ENCODE measurements at regions not wholly inside any gene's neighbourhood (a gene's known extent, or its start where the extent isn't known, plus 50 kb on each side); places are given as distances from the start of the nearest gene placed in this dataset.

- intact Hi-C loops (cut with DNase I) = no loop called here
- TF ChIP-seq, protein P1, sequence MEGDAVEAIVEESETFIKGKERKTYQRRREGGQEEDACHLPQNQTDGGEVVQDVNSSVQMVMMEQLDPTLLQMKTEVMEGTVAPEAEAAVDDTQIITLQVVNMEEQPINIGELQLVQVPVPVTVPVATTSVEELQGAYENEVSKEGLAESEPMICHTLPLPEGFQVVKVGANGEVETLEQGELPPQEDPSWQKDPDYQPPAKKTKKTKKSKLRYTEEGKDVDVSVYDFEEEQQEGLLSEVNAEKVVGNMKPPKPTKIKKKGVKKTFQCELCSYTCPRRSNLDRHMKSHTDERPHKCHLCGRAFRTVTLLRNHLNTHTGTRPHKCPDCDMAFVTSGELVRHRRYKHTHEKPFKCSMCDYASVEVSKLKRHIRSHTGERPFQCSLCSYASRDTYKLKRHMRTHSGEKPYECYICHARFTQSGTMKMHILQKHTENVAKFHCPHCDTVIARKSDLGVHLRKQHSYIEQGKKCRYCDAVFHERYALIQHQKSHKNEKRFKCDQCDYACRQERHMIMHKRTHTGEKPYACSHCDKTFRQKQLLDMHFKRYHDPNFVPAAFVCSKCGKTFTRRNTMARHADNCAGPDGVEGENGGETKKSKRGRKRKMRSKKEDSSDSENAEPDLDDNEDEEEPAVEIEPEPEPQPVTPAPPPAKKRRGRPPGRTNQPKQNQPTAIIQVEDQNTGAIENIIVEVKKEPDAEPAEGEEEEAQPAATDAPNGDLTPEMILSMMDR (IDR thresholded peaks at IDR 0.05) = no peak
- TF ChIP-seq EP300 (IDR thresholded peaks at IDR 0.05) (no peak), POLR2AphosphoS5 (IDR thresholded peaks at IDR 0.05) (peak in 2 of 4 donors; percentile 25 to 29), POLR2A (IDR thresholded peaks at IDR 0.05) (no peak)
- H3K4me3 ChIP-seq = peak overlapping the region in 2 of 4 donors; percentile 9 to 10
- peaks cover 0 to 4% (median 0%) of the 10 kb centered on the region in 4 donors for H3K4me1 ChIP-seq
- 19 to 56% methylated on average over 28 of the region's 28 CpGs for WGBS, 2 donors
- H3K27ac ChIP-seq = peak overlapping the region; percentile 10 to 51 (median 29)
- no peaks in the 10 kb centered on the region for H3K36me3 ChIP-seq
- DNase-seq = peak; percentile 90
- H3K9me3 ChIP-seq = no peaks in the 10 kb centered on the region
- no peaks in the 10 kb centered on the region for H3K27me3 ChIP-seq
These were observed 230.4 kb upstream of the AGAP1 start for GRCh38 chr2:235263205-235264120.

- peak overlapping the region in 3 of 4 donors; percentile 10 to 51 (median 26) for H3K27ac ChIP-seq
- intact Hi-C loops (cut with DNase I) = no loop called here
- H3K4me1 ChIP-seq = peaks cover 0 to 4% (median 0%) of the 10 kb centered on the region in 4 donors
- DNase-seq = no peak
- H3K36me3 ChIP-seq = no peaks in the 10 kb centered on the region
- TF ChIP-seq EP300 (IDR thresholded peaks at IDR 0.05) (no peak), POLR2A (IDR thresholded peaks at IDR 0.05) (no peak), POLR2AphosphoS5 (IDR thresholded peaks at IDR 0.05) (no peak)
- TF ChIP-seq, protein P1 (IDR thresholded peaks at IDR 0.05) = no peak
- no peaks in the 10 kb centered on the region for H3K9me3 ChIP-seq
- H3K4me3 ChIP-seq = peak overlapping the region in 2 of 4 donors; percentile 9 to 10
- WGBS, 2 donors = 20 to 73% methylated on average over 1 of the region's 1 CpG
- H3K27me3 ChIP-seq = no peaks in the 10 kb centered on the region
These were observed 229.7 kb upstream of the AGAP1 start for GRCh38 chr2:235264121-235264493.

GRCh38 chr2:235264512-235264911, 229.3 kb upstream of the AGAP1 start:
- TF ChIP-seq POLR2AphosphoS5 (IDR thresholded peaks at IDR 0.05) (no peak), POLR2A (IDR thresholded peaks at IDR 0.05) (no peak), EP300 (IDR thresholded peaks at IDR 0.05) (no peak)
- no peak overlapping the region for H3K4me3 ChIP-seq
- intact Hi-C loops (cut with DNase I) = no loop called here
- H3K36me3 ChIP-seq = no peaks in the 10 kb centered on the region
- no peak overlapping the region for H3K27ac ChIP-seq
- no peaks in the 10 kb centered on the region for H3K27me3 ChIP-seq
- no peaks in the 10 kb centered on the region for H3K9me3 ChIP-seq
- DNase-seq = no peak
- WGBS, 2 donors = 31 to 82% methylated on average over 8 of the region's 8 CpGs
- peaks cover 0 to 4% (median 0%) of the 10 kb centered on the region in 4 donors for H3K4me1 ChIP-seq

DNA sequence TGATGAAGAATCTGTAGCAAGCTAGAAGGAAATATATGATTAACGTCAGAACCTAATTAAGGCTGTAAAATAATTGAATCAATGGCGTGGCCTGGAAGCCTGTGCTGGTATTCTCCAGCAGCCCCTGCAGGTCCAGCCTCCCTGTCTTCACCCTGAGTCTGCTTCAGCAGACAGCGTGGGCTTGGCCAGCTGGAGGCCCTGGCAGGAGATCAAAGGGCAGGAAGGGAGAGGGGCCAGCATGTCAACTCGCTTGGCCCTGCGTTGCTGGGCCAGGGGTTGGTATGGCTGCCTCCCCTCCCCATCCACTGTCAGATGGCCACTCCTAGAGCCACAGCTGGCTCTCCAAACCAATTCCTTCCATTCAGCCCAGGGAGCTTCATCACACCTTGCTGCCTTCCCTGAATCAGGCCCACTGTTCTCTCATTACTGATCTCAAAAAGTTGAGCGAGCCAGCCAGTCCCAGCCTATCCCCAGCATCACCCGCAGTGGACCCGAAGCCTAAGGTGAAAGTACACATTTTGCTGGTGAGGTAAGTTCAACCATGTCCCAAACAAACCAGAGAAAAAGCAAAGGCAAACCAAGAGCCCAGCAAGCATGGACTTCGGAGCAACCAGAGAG, 228.4 kb upstream of the AGAP1 start:
- no peak for DNase-seq
- intact Hi-C loops (cut with DNase I) = no loop called here
- peaks cover 0 to 4% (median 0%) of the 10 kb centered on the region in 4 donors for H3K4me1 ChIP-seq
- TF ChIP-seq POLR2A (IDR thresholded peaks at IDR 0.05) = no peak
- TF ChIP-seq EP300 (IDR thresholded peaks at IDR 0.05) = no peak
- TF ChIP-seq, protein P1 (IDR thresholded peaks at IDR 0.05) = no peak
- no peak for TF ChIP-seq POLR2AphosphoS5 (IDR thresholded peaks at IDR 0.05)
- no peaks in the 10 kb centered on the region for H3K9me3 ChIP-seq
- 74 to 81% methylated on average over 9 of the region's 9 CpGs for WGBS, 2 donors
- H3K27ac ChIP-seq = no peak overlapping the region
- no peak overlapping the region for H3K4me3 ChIP-seq
- H3K27me3 ChIP-seq = no peaks in the 10 kb centered on the region
- H3K36me3 ChIP-seq = no peaks in the 10 kb centered on the region

- WGBS, 2 donors = 77 to 90% methylated on average over 3 of the region's 3 CpGs
- Histone ChIP-seq H3K27me3 (no peaks in the 10 kb centered on the region), H3K36me3 (no peaks in the 10 kb centered on the region), H3K9me3 (no peaks in the 10 kb centered on the region), H3K4me1 (peaks cover 0 to 4% (median 0%) of the 10 kb centered on the region in 4 donors), H3K4me3 (no peak overlapping the region), H3K27ac (no peak overlapping the region)
- TF ChIP-seq POLR2A (IDR thresholded peaks at IDR 0.05) (no peak), EP300 (IDR thresholded peaks at IDR 0.05) (no peak), POLR2AphosphoS5 (IDR thresholded peaks at IDR 0.05) (no peak)
- TF ChIP-seq, protein P1 (IDR thresholded peaks at IDR 0.05) = no peak
- DNase-seq = no peak
- intact Hi-C loops (cut with DNase I) = no loop called here
These were observed 226.6 kb upstream of the AGAP1 start for GRCh38 chr2:235267251-235267650.

Data from sigmoid colon (tissue), 6 donors.